Bronchial epithelial cell (primary cell): ENCODE measurements at regions not wholly inside any gene's neighbourhood (a gene's known extent, or its start where the extent isn't known, plus 50 kb on each side); places are given as distances from the start of the nearest gene placed in this dataset.
A peak's percentile ranks its signal among the peaks of the same experiment; 100 is the strongest.

ENCODE experiments used
- DNase-seq: peaks from one replicate; pipeline ENCODE4 v3.0.0-alpha.2; 2010; ENCODE audit warnings: low read depth
- FAIRE-seq: peaks from 2 replicates; lab custom pipeline; 2011; peaks lifted over from hg19 to GRCh38; lab: Jason Lieb, UNC
- H3K27me3 ChIP-seq: 2 replicates; pipeline ENCODE4 v1.5.1; 2011; ENCODE audit warnings: low read length; ENCODE audit not compliant: control insufficient read depth, insufficient read depth
- H3K36me3 ChIP-seq: 2 replicates; pipeline ENCODE4 v1.5.1; 2011; ENCODE audit warnings: low read length; ENCODE audit not compliant: control insufficient read depth, insufficient read depth
- H3K4me3 ChIP-seq: 2 replicates; pipeline ENCODE4 v1.5.1; 2011; ENCODE audit warnings: mild to moderate bottlenecking, low read depth, low read length, control low read depth
- CTCF ChIP-seq: IDR thresholded peaks from 2 replicates; pipeline ENCODE4 v1.5.1; 2011; ENCODE audit warnings: mild to moderate bottlenecking, moderate library complexity, low read length, control low read depth, inconsistent platforms; ENCODE audit not compliant: insufficient read depth, severe bottlenecking

GRCh38 chr4:126742885-126743284 lies 889.9 kb upstream of the INTU start:
- FAIRE-seq (no peak), DNase-seq (no peak)
- Histone ChIP-seq H3K4me3 (no peak overlapping the region), H3K27me3 (no peaks in the 10 kb centered on the region), H3K36me3 (no peaks in the 10 kb centered on the region)
- TF ChIP-seq CTCF = no peak

GRCh38 chr4:126748736-126749135 lies 884.0 kb upstream of the INTU start:
- H3K4me3 ChIP-seq = no peak overlapping the region
- no peak for FAIRE-seq
- no peak for TF ChIP-seq CTCF
- H3K27me3 ChIP-seq = no peaks in the 10 kb centered on the region
- DNase-seq = peak; percentile 28
- H3K36me3 ChIP-seq = no peaks in the 10 kb centered on the region

- H3K27me3 ChIP-seq = no peaks in the 10 kb centered on the region
- TF ChIP-seq CTCF = no peak
Observed at GRCh38 chr4:126750723-126751122, 882.0 kb upstream of the INTU start.

GRCh38 chr4:126752126-126752525 lies 880.6 kb upstream of the INTU start:
- H3K27me3 ChIP-seq = no peaks in the 10 kb centered on the region
- TF ChIP-seq CTCF = no peak
- FAIRE-seq = no peak
- no peak overlapping the region for H3K4me3 ChIP-seq
- H3K36me3 ChIP-seq = no peaks in the 10 kb centered on the region
- DNase-seq = no peak

More at GRCh38 chr4:126750723-126751122, 882.0 kb upstream of the INTU start:
- FAIRE-seq (no peak), DNase-seq (no peak)
- Histone ChIP-seq H3K4me3 (no peak overlapping the region), H3K36me3 (no peaks in the 10 kb centered on the region)

GRCh38 chr4:126752702-126753101 lies 880.1 kb upstream of the INTU start:
- H3K36me3 ChIP-seq = no peaks in the 10 kb centered on the region
- DNase-seq (no peak), FAIRE-seq (no peak)
- H3K27me3 ChIP-seq = no peaks in the 10 kb centered on the region
- no peak for TF ChIP-seq CTCF
- no peak overlapping the region for H3K4me3 ChIP-seq

- H3K27me3 ChIP-seq = no peaks in the 10 kb centered on the region
- FAIRE-seq (no peak), DNase-seq (no peak)
- H3K36me3 ChIP-seq = no peaks in the 10 kb centered on the region
- no peak overlapping the region for H3K4me3 ChIP-seq
- no peak for TF ChIP-seq CTCF
Observed at GRCh38 chr4:126753592-126753991, 879.2 kb upstream of the INTU start.
